HG03469 (cell line): ENCODE measurements at regions not wholly inside any gene's neighbourhood (a gene's known extent, or its start where the extent isn't known, plus 50 kb on each side); places are given as distances from the start of the nearest gene placed in this dataset.
"Not testable (repeated sequence)": the region's sequence is repeated elsewhere in the genome, so short reads cannot be mapped to it uniquely, and the experiment has no call there.

Experiments used
- ATAC-seq: cut with Tn5 transposase; IDR thresholded peaks from one replicate; pipeline ENCODE4 v1.9.1; 2021; ENCODE audit warnings: mild to moderate bottlenecking, moderate library complexity, moderate number of reproducible peaks; ENCODE audit not compliant: unreplicated experiment

DNA sequence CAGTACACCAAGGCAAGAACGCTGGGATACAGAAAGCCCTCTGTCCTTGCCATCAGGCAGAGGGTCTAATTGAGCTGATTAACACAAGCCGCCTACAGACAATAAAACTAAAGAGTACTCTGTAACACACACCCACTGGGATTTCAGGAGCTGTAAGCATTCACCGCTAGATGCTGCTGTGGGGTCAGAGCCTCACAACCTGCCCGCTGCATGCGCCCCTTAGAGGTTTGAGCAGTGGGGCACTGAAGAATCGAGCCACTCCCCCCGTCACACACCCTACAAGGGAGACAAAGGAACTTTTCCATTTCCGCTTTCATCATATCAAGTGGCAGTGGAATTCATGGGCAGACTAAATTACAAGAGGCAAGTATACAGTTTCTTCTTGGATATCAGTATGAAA is 1080.6 kb downstream of the PCDH17 start:
- no peak for ATAC-seq

DNA sequence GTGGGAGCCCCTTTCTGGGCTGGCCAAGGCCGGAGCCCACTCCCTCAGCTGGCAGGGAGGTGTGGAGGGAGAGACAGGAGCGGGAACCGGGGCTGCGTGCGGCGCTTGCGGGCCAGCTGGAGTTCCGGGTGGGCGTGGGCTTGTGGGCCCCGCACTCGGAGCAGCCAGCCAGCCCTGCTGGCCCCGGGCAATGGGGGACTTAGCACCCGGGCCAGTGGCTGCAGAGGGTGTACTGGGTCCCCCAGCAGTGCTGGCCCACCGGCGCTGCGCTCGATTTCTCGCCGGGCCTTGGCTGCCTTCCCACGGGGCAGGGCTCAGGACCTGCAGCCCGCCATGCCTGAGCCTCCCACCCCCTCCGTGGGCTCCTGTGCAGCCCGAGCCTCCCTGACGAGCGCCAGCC is 1082.5 kb downstream of the PCDH17 start:
- not testable (repeated sequence) for ATAC-seq

- ATAC-seq: no peak
Observed at GRCh38 chr13:58721273-58721672, 1089.7 kb downstream of the PCDH17 start.

GRCh38 chr13:58728126-58728525 is 1096.6 kb downstream of the PCDH17 start:
- ATAC-seq: no peak

GRCh38 chr13:58729361-58729760 is 1097.8 kb downstream of the PCDH17 start:
- ATAC-seq: no peak

GRCh38 chr13:58744686-58745085 is 1113.1 kb downstream of the PCDH17 start:
- no peak for ATAC-seq

DNA sequence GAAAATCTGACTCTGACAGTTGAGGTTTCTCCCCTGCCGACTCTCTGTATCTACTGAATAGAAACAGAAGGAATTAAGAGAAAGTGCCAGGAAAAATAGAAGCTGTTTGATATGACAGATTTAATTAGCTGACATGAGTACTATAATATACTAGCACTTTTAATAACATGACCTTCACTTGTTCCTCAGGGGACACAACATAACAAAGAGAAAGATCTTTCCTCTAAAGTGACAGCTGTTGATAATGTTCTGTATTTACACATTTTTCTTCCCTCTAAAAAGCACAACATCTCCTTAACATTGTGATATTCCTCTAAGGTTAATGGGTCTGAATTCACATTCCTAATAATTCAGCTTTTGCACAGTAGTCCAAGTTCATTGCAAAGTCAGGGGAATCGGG is 1136.0 kb downstream of the PCDH17 start:
- no peak for ATAC-seq

DNA sequence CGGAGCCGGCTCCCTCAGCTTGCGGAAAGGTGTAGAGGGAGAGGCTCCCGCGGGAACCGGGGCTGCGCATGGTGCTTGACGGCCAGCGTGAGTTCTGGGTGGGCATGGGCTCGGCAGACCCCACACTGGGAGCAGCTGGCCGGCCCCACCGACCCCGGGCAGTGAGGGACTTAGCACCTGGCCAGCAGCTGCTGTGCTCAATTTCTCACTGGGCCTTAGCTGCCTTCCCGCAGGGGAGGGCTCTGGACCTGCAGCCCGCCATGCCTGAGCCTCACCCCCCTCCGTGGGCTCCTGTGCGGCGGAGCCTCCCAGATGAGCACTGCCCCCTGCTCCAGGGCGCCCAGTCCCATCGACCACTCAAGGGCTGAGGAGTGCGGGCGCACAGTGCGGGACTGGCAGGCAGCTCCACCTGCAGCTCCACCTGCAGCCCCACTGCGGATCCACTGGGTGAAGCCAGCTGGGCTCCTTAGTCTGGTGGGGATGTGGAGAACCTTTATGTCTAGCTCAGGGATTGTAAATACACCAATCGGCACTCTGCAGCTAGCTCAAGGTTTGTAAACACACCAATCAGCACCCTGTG is 1141.8 kb downstream of the PCDH17 start:
- ATAC-seq: no peak

- ATAC-seq: no peak
Observed at GRCh38 chr13:58782736-58783135, 1151.2 kb downstream of the PCDH17 start.

DNA sequence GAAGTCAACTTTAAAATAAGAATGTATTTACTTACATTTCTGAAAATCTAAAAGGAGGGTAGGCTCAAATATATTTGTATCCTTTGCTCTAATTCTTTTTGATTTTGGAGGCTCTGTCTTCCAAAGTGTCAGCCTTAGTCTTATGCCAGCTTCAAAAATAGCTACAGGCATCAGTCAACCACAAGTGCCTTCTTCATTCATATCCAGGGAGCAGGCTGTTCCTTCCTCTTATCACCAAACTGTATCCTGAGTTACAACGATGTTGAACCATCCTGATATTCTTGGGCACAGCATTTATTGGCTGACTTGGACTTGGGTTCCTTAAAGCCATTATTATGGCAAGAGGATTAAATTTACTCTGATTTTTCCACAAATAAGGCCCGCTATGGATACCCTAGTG is 1161.3 kb downstream of the PCDH17 start:
- no peak for ATAC-seq

DNA sequence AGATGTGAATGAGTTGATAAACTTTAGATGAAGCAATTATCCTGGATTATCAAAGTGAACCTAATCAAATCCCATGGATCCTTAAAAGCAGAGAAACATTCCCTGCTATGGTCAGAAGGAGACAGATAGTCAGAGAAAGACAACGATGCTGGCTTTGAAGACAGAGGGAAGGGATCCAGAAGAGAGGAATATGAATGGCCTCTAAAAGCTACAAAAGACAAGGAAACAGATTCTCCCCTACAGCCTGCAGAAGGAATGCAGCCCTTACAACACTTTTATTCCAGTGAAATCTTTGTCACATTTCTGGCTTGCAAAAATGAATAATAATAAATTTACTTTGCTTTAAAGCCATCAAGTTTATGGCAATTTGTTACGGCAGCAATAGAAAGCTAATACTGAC is 1164.2 kb downstream of the PCDH17 start:
- ATAC-seq: no peak

DNA sequence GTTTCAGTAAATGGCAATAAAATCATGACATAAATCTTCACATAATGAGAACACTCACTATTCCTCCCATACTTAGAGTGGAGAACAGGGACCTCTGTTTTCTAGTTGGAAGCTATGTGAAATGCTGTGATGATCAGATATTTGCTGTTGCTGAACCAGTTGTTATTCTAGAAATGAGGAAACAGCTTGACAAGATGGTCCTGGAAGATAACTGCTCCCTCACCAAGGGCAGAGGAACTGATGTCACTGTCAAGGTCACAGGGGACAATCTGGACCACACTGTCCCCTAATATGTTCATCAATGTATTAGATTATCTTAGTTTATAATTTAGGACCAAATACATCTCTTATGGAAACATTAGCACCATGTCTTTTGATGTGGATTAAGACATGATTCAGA is 1173.3 kb downstream of the PCDH17 start:
- no peak for ATAC-seq

- no peak for ATAC-seq
Observed at GRCh38 chr13:58806401-58806800, 1174.9 kb downstream of the PCDH17 start.

- ATAC-seq: no peak
Observed at GRCh38 chr13:58823701-58824100, 1192.2 kb downstream of the PCDH17 start.

DNA sequence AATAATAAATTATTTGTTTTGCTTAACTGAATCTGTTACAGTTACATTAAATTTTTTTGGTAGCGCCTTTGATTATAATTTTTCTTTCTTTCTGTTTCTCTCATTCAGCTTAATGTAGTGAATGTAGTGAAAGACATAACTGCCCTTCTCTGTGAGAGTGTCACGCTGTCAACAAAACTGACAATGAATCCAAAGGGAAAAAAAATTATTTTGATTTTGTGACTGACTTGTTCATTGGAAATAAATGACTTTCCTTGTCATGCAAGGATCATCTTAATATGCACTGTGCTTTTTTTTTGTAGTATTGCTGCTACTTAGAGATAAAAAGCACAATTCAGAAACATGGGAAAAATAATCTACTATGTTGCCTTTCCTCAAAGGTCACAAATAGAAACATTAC is 1196.4 kb downstream of the PCDH17 start:
- no peak for ATAC-seq

DNA sequence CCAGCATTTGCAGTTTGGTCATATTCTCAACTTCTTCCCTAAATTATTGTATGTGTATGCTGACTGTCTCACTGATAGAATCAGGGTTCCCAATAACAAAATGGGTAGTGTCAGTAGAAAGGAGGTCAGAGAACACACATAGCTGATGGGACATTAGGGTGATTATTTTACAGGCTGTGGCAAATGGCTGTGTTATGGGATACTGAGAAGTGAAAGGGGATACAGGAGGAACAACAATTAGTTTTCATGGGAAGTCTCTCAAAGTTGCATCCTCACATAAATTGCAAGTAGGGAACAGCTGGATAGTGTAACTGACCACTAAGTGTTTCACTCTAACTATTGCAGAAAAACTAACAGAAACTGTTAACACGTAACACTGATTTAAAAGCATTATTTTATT is 1199.3 kb downstream of the PCDH17 start:
- no peak for ATAC-seq

DNA sequence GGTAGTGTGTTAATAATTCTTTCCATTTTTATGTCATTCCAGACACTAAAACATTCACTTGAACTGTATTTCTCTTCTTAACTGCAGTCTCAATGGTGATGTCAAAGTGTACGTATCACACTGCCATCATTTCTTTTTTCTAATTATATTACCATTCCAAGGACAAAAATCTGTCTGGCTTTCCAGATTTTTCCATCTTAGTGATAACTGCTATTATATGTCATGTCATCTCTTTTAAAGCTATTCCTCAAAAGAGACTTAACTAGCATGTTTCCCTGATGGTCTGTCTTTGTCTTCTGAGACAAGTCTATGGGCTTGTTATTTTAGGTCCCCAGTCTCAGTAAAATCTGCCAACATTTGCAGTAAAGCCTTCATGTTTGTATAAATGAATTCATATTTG is 1207.1 kb downstream of the PCDH17 start:
- no peak for ATAC-seq

DNA sequence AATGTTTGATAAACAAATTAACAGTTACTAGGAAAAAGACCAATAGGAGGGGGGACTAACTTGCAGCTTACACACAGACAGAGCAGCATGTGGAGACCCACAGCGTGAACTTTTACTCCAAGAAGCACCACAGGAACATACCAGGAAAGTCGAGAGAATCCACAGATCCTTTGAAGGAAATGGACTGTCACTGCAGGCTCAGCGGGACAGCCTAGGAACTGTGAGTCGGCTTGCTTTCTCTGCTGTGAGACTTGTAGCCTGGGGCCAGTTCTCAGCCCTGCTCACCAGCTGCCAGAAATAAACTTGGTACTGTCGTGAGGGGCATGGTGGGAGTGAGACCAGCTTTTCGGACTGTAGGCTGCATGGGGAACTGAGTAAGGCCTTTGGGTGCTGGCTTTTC is 1211.5 kb downstream of the PCDH17 start:
- no peak for ATAC-seq

DNA sequence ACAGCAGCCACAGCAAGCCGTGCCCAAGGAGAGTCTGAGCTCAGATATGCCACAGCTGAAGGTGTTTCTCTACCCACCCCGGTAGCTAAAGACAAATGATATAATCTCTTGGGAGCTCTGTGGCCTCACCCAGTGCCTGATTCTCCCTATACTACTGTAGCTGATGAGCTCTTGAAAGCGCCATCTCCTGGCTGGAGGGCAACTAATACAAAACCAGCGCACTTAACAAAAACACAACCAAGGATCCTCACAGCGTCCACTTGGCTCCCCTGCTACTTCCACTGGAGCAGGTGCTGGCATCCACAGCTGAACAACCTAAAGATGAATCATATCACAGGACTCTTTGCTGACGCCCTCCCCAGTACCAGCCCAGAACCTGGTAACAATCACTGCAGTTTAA is 1212.0 kb downstream of the PCDH17 start:
- no peak for ATAC-seq

GRCh38 chr13:58850161-58850560 is 1218.6 kb downstream of the PCDH17 start:
- no peak for ATAC-seq

DNA sequence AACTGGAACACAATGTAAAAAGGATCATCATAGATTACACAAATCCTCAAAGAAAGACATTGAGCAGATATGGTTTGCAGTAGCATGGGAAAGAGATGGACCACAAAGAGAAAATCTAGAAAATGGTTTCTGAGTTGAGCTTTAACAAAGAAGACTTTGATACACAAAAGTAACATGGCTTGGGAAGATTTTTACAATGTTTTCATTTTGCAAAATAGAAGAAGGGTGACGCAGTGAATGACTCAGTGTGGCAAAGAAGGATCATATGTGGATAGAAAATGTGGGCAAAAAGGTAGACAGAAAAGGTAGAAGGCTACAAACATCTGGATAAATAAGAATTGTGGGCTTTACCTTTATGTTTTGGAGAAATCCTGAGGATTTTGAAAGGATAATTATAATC is 1220.5 kb downstream of the PCDH17 start:
- ATAC-seq: no peak

GRCh38 chr13:58855283-58855682 is 1223.7 kb downstream of the PCDH17 start:
- ATAC-seq: no peak

GRCh38 chr13:58858870-58859371 is 1227.4 kb downstream of the PCDH17 start:
- ATAC-seq: no peak
